Upper lobe of right lung (tissue), 1 donor: ENCODE measurements at regions not wholly inside any gene's neighbourhood (a gene's known extent, or its start where the extent isn't known, plus 50 kb on each side); places are given as distances from the start of the nearest gene placed in this dataset.

Source experiments
- ATAC-seq: fragments of 200-7000 bp; cut with Tn5 transposase; one replicate; pipeline ENCODE4 v1.9.1; 2020; ENCODE audit warnings: mild to moderate bottlenecking, moderate library complexity
- DNase-seq: peaks from one replicate; pipeline ENCODE4 v3.0.0-alpha.2; 2020
- H3K27ac ChIP-seq: fragments of 200-600 bp; one replicate; pipeline ENCODE4 v1.8.0; 2022
- H3K27me3 ChIP-seq: fragments of 200-600 bp; one replicate; pipeline ENCODE4 v1.8.0; 2022; ENCODE audit warnings: mild to moderate bottlenecking
- H3K36me3 ChIP-seq: fragments of 200-600 bp; one replicate; pipeline ENCODE4 v1.8.0; 2022
- H3K4me1 ChIP-seq: fragments of 200-600 bp; one replicate; pipeline ENCODE4 v1.8.0; 2022
- H3K4me3 ChIP-seq: fragments of 200-600 bp; one replicate; pipeline ENCODE4 v1.8.0; 2022; ENCODE audit warnings: mild to moderate bottlenecking
- H3K9me3 ChIP-seq: fragments of 200-600 bp; one replicate; pipeline ENCODE4 v1.8.0; 2022
- CTCF ChIP-seq: fragments of 200-600 bp; IDR thresholded peaks from one replicate; pipeline ENCODE4 v1.8.0; 2022; ENCODE audit warnings: antibody characterized with exemption
- intact Hi-C: fragments of 100-400 bp; cut with DNase I; formaldehyde crosslinking; loops from one replicate; pipeline ENCODE4 v1.11.0; 2022
- donor health status: DM: no; HTN: yes; CAD: no; lungs with severe emphysema.

GRCh38 chr13:22018836-22019210, 347.9 kb downstream of the FGF9 start:
- no peak for TF ChIP-seq CTCF
- Histone ChIP-seq H3K36me3 (no peaks in the 10 kb centered on the region), H3K9me3 (no peaks in the 10 kb centered on the region), H3K27ac (no peak overlapping the region), H3K4me1 (no peaks in the 10 kb centered on the region), H3K27me3 (no peaks in the 10 kb centered on the region), H3K4me3 (no peak overlapping the region)
- intact Hi-C loops: no loop called here
- ATAC-seq (no peak), DNase-seq (no peak)

- Histone ChIP-seq H3K4me1 (no peaks in the 10 kb centered on the region), H3K36me3 (no peaks in the 10 kb centered on the region), H3K27ac (no peak overlapping the region), H3K9me3 (no peaks in the 10 kb centered on the region), H3K27me3 (no peaks in the 10 kb centered on the region), H3K4me3 (no peak overlapping the region)
- ATAC-seq (no peak), DNase-seq (no peak)
- intact Hi-C loops: no loop called here
- no peak for TF ChIP-seq CTCF
These were observed 353.6 kb downstream of the FGF9 start for GRCh38 chr13:22024381-22024994.

DNA sequence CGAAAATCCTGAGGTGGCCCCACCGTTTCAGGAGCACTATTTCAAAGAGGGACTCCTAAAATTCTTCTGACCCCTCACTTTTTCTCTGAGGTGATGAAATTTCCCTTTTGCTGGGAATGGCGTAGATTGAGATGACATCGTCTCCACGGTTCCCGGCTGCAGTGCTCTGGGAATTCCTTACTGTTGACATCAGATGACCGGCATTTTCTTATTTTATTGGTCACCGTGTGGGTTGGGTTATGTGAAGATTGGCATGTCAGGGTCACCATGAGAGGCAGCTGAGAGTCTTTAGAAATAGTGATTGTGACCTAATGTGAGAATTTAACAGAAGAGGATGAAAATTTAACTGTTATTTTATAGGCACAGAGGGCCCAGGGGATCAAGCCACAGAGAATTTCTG, 356.7 kb downstream of the FGF9 start:
- no peaks in the 10 kb centered on the region for H3K9me3 ChIP-seq
- TF ChIP-seq CTCF: no peak
- no peaks in the 10 kb centered on the region for H3K27me3 ChIP-seq

DNA sequence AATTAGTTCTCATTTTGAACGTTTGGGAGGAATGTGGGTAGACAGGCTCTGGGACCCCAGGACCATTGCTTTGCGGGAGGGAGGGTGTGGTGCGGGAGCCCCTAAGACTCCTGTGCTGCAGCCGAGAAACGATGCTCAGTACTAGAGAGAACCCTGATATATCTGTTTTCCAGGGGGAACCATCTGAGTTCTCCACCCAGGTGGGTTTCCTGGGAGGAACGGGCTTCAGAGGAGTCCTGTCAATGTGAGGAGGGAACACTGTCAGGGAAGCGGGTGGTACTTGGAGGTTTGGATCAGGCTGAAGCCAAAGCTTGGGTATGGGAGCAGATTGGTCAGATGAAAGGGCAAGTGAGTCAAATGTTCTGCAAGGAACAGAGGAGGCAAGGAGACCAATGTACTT, 358.0 kb downstream of the FGF9 start:
- TF ChIP-seq CTCF: no peak
- Histone ChIP-seq H3K36me3 (no peaks in the 10 kb centered on the region), H3K27me3 (no peaks in the 10 kb centered on the region), H3K27ac (no peak overlapping the region), H3K9me3 (no peaks in the 10 kb centered on the region), H3K4me3 (no peak overlapping the region), H3K4me1 (no peaks in the 10 kb centered on the region)
- intact Hi-C loops: no loop called here
- DNase-seq: no peak
- ATAC-seq: no peak

More for the DNA sequence above, 356.7 kb downstream of the FGF9 start:
- intact Hi-C loops: no loop called here
- no peak for ATAC-seq
- no peak for DNase-seq
- H3K36me3 ChIP-seq: no peaks in the 10 kb centered on the region
- no peaks in the 10 kb centered on the region for H3K4me1 ChIP-seq
- H3K27ac ChIP-seq: no peak overlapping the region
- no peak overlapping the region for H3K4me3 ChIP-seq

DNA sequence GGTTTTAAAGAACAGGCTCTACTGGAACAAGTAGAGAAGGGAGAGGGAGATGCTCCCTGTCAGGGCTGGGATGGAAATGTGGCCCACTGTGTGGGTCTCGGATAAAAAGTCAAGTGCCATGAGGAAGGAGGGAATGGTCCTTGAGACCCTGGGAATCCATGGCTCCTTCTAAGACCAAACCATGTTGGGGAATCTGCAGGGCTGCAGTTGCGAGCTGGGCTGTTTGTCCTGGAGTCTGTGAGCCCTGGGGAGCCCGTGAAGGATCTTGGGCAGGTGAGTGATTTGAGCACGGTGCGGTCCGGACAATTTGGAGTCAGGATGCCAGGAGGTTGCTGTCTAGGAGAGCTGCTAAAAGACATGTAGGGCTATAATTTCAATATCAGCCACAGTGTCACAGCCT, 359.4 kb downstream of the FGF9 start:
- DNase-seq: no peak
- Histone ChIP-seq H3K4me1 (no peaks in the 10 kb centered on the region), H3K9me3 (no peaks in the 10 kb centered on the region), H3K4me3 (no peak overlapping the region), H3K27ac (no peak overlapping the region), H3K36me3 (no peaks in the 10 kb centered on the region), H3K27me3 (no peaks in the 10 kb centered on the region)
- ATAC-seq: no peak
- intact Hi-C loops: no loop called here
- TF ChIP-seq CTCF: no peak

- Histone ChIP-seq H3K4me3 (no peak overlapping the region), H3K36me3 (no peaks in the 10 kb centered on the region), H3K9me3 (no peaks in the 10 kb centered on the region), H3K27me3 (no peaks in the 10 kb centered on the region), H3K27ac (no peak overlapping the region), H3K4me1 (no peaks in the 10 kb centered on the region)
- DNase-seq (no peak), ATAC-seq (no peak)
- no peak for TF ChIP-seq CTCF
- intact Hi-C loops: no loop called here
These were observed 360.9 kb downstream of the FGF9 start for GRCh38 chr13:22031702-22032286.
